ENCODE measurements at regions not wholly inside any gene's neighbourhood (a gene's known extent, or its start where the extent isn't known, plus 50 kb on each side); places are given as distances from the start of the nearest gene placed in this dataset.

GRCh38 chr2:187274146-187274545, 173.9 kb downstream of the CALCRL start:
- Mint-ChIP-seq H3K9me3 (peaks cover 3 to 5% of the 10 kb centered on the region in 2 donors), H3K27ac (no peak overlapping the region), H3K36me3 (no peaks in the 10 kb centered on the region)
- no peak for ATAC-seq
- no peak for DNase-seq (ENCODE audit: low spot score in 2 of 2)

- ATAC-seq, result no peak
- no peaks in the 10 kb centered on the region for H3K36me3 Mint-ChIP-seq
- peaks cover 3 to 5% of the 10 kb centered on the region in 2 donors for H3K9me3 Mint-ChIP-seq
- no peak for DNase-seq (ENCODE audit: low spot score in 2 of 2)
- no peak overlapping the region for H3K27ac Mint-ChIP-seq
Measured at GRCh38 chr2:187272255-187272654, 175.8 kb downstream of the CALCRL start.

- no peaks in the 10 kb centered on the region for H3K36me3 Mint-ChIP-seq
- peaks cover 3 to 6% of the 10 kb centered on the region in 2 donors for H3K9me3 Mint-ChIP-seq
- ATAC-seq (no peak), DNase-seq (ENCODE audit: low spot score in 2 of 2) (no peak)
- no peak overlapping the region for H3K27ac Mint-ChIP-seq
Measured at GRCh38 chr2:187271825-187272224, 176.2 kb downstream of the CALCRL start.

GRCh38 chr2:187266645-187267044, 181.4 kb downstream of the CALCRL start:
- Mint-ChIP-seq H3K27ac (no peak overlapping the region), H3K9me3 (peaks cover 0 to 14% of the 10 kb centered on the region in 2 donors), H3K36me3 (no peaks in the 10 kb centered on the region)
- no peak for DNase-seq (ENCODE audit: low spot score in 2 of 2)
- ATAC-seq, result no peak

GRCh38 chr2:187266147-187266546, 181.9 kb downstream of the CALCRL start:
- no peak for DNase-seq (ENCODE audit: low spot score in 2 of 2)
- no peaks in the 10 kb centered on the region for H3K36me3 Mint-ChIP-seq
- H3K27ac Mint-ChIP-seq, result no peak overlapping the region
- no peak for ATAC-seq
- H3K9me3 Mint-ChIP-seq, result peaks cover 0 to 14% of the 10 kb centered on the region in 2 donors

GRCh38 chr2:187264612-187265011, 183.4 kb downstream of the CALCRL start:
- no peak for DNase-seq (ENCODE audit: low spot score in 2 of 2)
- no peaks in the 10 kb centered on the region for H3K36me3 Mint-ChIP-seq
- H3K9me3 Mint-ChIP-seq, result peaks cover 0 to 8% of the 10 kb centered on the region in 2 donors
- ATAC-seq, result no peak
- no peak overlapping the region for H3K27ac Mint-ChIP-seq

GRCh38 chr2:187263675-187264560, 184.1 kb downstream of the CALCRL start:
- Mint-ChIP-seq H3K36me3 (no peaks in the 10 kb centered on the region), H3K27ac (no peak overlapping the region), H3K9me3 (peaks cover 0 to 8% of the 10 kb centered on the region in 2 donors)
- ATAC-seq (no peak), DNase-seq (ENCODE audit: low spot score in 2 of 2) (no peak)

GRCh38 chr2:187261705-187262104, 186.3 kb downstream of the CALCRL start:
- no peak for ATAC-seq
- DNase-seq (ENCODE audit: low spot score in 2 of 2), result no peak
- H3K36me3 Mint-ChIP-seq, result no peaks in the 10 kb centered on the region

GRCh38 chr2:187252063-187252462, 196.0 kb downstream of the CALCRL start:
- DNase-seq (ENCODE audit: low spot score in 2 of 2) (no peak), ATAC-seq (no peak)
- H3K9me3 Mint-ChIP-seq, result no peaks in the 10 kb centered on the region
- H3K27ac Mint-ChIP-seq, result no peak overlapping the region
- H3K36me3 Mint-ChIP-seq, result no peaks in the 10 kb centered on the region

More at GRCh38 chr2:187261705-187262104, 186.3 kb downstream of the CALCRL start:
- H3K9me3 Mint-ChIP-seq, result peaks cover 0 to 7% of the 10 kb centered on the region in 2 donors
- no peak overlapping the region for H3K27ac Mint-ChIP-seq

- DNase-seq (ENCODE audit: low spot score in 2 of 2) (no peak), ATAC-seq (no peak)
- Mint-ChIP-seq H3K27ac (no peak overlapping the region), H3K36me3 (no peaks in the 10 kb centered on the region), H3K9me3 (no peaks in the 10 kb centered on the region)
Measured at GRCh38 chr2:187250137-187250536, 197.9 kb downstream of the CALCRL start.

- DNase-seq (ENCODE audit: low spot score in 2 of 2), result no peak
- H3K9me3 Mint-ChIP-seq, result peaks cover 0 to 8% of the 10 kb centered on the region in 2 donors
- ATAC-seq, result no peak
Measured at GRCh38 chr2:187233811-187234210, 214.2 kb downstream of the CALCRL start.

GRCh38 chr2:187232749-187233148, 215.3 kb downstream of the CALCRL start:
- H3K27ac Mint-ChIP-seq, result no peak overlapping the region
- no peaks in the 10 kb centered on the region for H3K36me3 Mint-ChIP-seq
- ATAC-seq (no peak), DNase-seq (ENCODE audit: low spot score in 2 of 2) (no peak)
- peaks cover 0 to 8% of the 10 kb centered on the region in 2 donors for H3K9me3 Mint-ChIP-seq

More at GRCh38 chr2:187233811-187234210, 214.2 kb downstream of the CALCRL start:
- Mint-ChIP-seq H3K27ac (no peak overlapping the region), H3K36me3 (no peaks in the 10 kb centered on the region)

GRCh38 chr2:187230088-187230487, 218.0 kb downstream of the CALCRL start:
- no peaks in the 10 kb centered on the region for H3K36me3 Mint-ChIP-seq
- no peak overlapping the region for H3K27ac Mint-ChIP-seq
- H3K9me3 Mint-ChIP-seq, result peaks cover 0 to 8% of the 10 kb centered on the region in 2 donors
- ATAC-seq (no peak), DNase-seq (ENCODE audit: low spot score in 2 of 2) (no peak)

GRCh38 chr2:187228986-187229385, 219.1 kb downstream of the CALCRL start:
- no peak overlapping the region for H3K27ac Mint-ChIP-seq
- no peak for ATAC-seq
- H3K9me3 Mint-ChIP-seq, result peaks cover 0 to 12% of the 10 kb centered on the region in 2 donors
- DNase-seq (ENCODE audit: low spot score in 2 of 2), result no peak
- no peaks in the 10 kb centered on the region for H3K36me3 Mint-ChIP-seq

- ATAC-seq (no peak), DNase-seq (ENCODE audit: low spot score in 2 of 2) (no peak)
- Mint-ChIP-seq H3K36me3 (no peaks in the 10 kb centered on the region), H3K27ac (no peak overlapping the region), H3K9me3 (peaks cover 0 to 13% of the 10 kb centered on the region in 2 donors)
Measured at GRCh38 chr2:187224989-187225388, 223.1 kb downstream of the CALCRL start.

- Mint-ChIP-seq H3K9me3 (peaks cover 0 to 13% of the 10 kb centered on the region in 2 donors), H3K36me3 (no peaks in the 10 kb centered on the region), H3K27ac (no peak overlapping the region)
- no peak for ATAC-seq
- no peak for DNase-seq (ENCODE audit: low spot score in 2 of 2)
Measured at GRCh38 chr2:187220071-187220470, 228.0 kb downstream of the CALCRL start.

GRCh38 chr2:187215532-187216240, 232.4 kb downstream of the CALCRL start:
- peaks cover 4% of the 10 kb centered on the region in 2 donors for H3K9me3 Mint-ChIP-seq
- ATAC-seq (no peak), DNase-seq (ENCODE audit: low spot score in 2 of 2) (no peak)
- H3K27ac Mint-ChIP-seq, result no peak overlapping the region
- H3K36me3 Mint-ChIP-seq, result no peaks in the 10 kb centered on the region
